HG03108 (cell line): ENCODE measurements at regions not wholly inside any gene's neighbourhood (a gene's known extent, or its start where the extent isn't known, plus 50 kb on each side); places are given as distances from the start of the nearest gene placed in this dataset.
"Not testable (repeated sequence)": the region's sequence is repeated elsewhere in the genome, so short reads cannot be mapped to it uniquely, and the experiment has no call there.

Experiments used
- ATAC-seq: cut with Tn5 transposase; IDR thresholded peaks from one replicate; pipeline ENCODE4 v1.9.1; 2021; ENCODE audit warnings: moderate library complexity; ENCODE audit not compliant: unreplicated experiment

DNA sequence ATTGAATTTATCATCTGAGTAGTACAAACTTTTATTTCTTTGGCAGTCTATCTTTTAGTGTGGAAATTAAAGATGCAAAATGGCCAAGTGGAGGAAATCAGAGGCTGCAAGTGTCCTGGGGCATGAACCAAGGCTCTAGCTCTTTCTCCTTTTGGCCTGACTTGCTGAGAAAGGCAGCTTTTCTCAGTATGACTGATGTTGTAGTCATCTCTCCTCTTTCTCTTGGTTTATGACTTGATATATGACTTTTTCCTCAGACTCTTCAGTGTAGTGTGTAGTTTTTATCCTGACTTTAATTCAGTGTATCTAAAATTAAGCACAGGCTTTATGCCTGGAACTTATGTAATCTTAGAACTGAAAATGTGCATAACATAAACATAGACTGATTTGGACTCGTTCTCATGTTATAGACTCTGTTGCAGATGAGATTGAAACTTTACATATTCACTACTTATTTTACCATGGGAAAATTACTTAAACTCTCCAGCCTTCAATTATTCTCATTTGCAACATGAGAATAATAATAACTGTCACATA, 65.7 kb downstream of the SLITRK5 start:
- no peak for ATAC-seq

DNA sequence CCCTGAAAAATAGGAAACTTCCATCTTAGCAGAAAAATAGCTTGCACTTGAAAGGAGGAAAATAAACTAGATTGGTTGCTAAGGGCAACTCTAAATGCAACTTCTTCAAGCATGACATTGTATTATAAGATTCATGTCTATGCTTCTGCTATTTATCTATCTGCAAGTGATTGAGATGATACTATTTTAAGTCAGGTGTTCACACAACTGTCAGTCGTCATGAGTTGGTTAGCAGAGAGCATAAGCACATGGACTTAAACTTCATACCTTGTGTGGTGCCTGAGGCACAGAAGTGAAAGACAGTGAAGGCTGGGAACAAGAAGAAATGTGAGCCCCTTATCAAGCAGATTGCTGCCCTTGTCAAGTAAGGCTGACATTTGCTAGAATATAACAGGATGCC, 82.9 kb downstream of the SLITRK5 start:
- no peak for ATAC-seq

DNA sequence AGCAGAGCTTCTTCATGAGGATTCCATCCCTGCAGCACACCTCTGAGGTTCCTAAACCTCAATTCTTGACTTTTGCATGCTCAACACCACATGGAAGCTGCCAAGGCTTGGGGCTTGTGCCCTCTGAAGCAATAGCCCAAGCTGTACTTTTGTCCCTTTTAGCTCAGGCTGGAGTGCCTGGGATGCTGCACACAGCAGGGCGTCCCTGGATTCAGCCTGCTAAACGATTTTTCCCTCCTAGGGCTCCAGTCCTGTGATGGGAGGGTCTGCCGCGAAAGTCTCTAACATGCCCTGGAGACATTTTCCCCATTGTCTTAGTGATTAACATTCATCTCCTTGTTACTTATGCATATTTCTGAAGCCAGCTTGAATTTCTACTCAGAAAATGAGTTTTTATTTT, 98.3 kb downstream of the SLITRK5 start:
- no peak for ATAC-seq

DNA sequence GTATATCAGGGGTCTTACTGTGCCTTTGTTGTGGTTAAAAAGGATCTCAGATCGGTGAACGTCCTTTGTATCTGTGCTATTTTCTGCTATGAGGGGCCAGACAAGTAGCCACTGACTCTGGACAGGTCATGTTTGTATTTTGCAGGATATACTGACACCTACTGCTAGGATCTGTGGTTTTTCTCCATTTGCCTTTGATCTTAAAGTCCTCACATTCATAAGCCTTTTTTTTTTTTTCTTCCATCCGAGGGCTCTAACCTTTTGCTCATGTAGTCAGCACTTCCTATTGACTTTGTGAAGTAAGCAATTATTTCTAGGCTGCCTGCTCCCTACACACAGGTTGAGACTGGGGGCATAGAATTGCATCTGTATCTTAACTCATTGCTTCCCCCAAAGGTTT, 106.2 kb downstream of the SLITRK5 start:
- ATAC-seq = no peak

DNA sequence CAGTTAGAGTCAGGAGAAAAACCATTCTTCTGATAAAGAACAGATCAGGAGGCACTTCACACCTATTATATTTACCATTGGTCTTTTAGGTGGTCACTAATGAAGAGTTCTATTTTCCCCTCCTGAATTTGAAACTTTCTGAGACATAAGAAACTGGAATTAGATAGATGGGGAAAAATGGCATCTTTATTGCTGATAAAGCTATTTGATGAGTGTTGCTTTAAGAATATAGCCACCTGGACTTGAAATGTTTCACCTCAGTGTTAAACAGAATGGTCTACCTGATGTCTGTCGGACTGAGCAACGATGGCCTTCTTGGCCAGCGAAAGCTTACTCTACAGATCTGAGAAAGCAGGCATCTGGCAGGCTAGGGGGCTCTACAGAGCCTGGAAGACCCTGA, 107.0 kb downstream of the SLITRK5 start:
- ATAC-seq = no peak

DNA sequence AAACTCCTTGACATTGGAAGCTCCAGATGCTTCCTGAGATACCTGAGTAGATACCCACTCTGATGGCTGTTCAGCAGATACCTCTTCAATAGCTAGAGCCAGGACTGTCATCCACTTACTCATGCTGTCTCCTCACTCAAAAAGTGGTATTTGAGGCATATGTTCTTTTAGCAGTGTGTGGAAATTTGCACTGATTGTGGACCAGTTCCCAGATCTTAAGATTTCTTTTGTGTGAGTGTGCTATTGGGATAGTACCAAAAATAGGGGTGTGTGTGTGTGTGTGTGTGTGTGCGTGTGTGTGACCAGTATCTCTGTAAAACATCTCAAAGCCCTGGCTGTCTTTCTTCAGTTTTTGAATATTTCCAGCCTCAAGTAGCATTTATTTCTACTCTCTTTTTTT, 108.3 kb downstream of the SLITRK5 start:
- ATAC-seq = no peak

DNA sequence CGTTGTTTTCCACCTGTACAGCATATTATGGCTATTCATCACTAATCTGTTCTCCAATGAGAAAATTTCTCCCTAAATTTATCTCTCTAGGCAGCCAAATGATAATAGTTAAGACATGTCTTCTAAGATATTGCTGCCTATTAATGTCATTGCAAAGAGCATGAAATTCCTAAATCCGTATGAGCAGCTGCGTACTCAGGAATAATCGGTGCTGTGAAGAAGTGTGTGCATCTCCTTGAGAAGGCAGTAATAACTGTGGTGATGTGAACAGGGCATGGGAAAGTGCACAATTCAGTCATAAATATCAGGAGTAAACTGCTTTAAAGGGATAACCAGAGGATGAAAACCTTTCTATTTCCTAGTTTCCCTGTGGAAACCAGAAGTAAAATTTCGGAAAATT, 112.2 kb downstream of the SLITRK5 start:
- no peak for ATAC-seq

DNA sequence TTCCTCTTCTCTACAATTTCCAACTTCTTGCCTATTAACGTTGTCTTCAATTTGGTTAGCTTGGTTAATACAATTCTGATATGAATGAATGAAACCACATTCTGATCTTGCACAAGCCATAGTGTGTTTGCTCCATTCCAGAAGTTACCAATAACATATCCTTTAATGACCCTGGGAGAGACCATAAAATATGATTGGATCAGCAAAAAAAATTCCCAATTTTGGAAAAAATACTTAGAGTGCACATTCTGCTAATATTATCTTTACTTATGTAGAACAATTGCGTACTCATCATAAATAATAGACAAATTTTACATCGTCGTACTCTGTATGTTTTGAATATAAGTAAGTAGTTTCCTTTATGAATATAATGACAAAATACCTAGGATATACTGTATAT, 117.2 kb downstream of the SLITRK5 start:
- ATAC-seq = no peak

DNA sequence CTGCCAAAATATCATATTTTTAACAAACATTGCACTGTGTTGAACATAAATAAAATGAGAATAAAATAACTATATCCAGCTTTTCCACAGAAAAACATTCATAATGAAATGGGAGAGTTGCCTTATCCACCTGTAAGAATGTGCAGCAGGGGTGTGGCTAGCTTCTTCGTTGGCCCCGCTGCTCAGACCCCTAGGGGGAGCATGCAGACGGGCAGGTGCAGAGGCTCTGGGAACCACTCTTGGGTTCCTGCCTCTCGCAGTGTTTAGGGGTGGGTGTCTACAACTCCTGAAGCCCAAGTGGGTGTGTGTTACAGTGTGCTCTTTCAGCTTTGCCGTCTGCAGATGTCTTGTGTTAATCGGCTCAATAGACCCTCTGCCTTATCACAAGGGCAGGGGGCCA, 121.7 kb downstream of the SLITRK5 start:
- no peak for ATAC-seq

DNA sequence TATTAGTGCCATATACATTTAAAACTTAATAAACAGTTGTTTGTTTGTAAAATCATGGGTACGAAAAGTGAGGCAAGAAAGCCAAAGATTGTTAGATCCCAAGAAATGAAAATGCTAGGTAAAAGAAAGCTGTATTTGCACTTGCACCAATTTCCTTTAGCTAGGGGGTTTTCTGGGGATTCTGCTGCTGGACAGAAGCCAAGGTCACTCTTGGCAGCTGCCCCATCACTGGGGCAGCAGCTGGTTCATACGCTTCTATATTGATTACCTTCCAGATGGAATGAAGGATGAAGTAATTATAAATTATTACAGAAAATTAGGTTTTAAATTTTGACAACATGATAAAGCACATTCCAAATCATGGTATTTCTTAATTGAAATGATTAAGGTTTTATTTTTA, 127.4 kb downstream of the SLITRK5 start:
- no peak for ATAC-seq

DNA sequence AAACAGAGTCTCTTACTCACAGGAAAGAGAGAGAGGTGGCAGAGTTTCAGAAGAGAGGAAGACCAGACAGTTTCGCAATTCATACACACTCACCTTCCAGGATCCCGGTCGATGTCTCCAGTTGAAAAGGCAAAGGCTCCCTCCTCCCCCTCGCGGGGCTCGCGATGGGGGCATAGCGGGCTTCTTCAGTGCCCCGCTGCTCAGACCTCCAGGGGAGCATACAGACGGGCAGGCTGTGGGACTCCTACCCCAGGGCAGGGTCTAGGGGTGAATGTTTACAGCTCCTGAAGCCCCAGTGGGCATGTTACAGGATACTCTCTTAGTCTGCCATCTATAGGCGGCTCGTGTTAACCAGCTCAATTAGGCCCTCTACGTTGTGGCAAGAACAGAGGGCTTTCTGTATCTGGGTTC, 139.2 kb downstream of the SLITRK5 start:
- ATAC-seq = no peak

DNA sequence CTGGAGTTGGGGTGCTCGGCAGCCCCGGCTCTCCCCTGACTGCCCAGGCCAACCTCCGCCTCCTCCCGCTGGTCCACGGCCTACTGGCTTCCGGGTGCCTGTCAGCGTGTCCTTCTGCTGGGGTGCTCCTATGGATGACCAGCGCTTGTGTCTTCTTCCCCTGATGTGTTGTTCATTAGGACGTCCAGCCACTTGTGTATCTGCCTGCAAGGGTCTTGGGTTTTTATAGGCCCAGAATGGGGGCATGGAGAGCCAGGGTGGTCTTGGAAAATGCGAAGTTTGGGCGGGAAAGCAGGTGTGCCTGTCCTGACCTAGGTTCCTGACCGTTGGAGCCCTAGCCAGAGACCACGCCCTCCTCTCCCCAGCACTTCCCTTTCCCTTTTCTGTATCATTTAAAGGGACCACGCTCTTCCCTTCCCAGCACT, 139.8 kb downstream of the SLITRK5 start:
- no peak for ATAC-seq

DNA sequence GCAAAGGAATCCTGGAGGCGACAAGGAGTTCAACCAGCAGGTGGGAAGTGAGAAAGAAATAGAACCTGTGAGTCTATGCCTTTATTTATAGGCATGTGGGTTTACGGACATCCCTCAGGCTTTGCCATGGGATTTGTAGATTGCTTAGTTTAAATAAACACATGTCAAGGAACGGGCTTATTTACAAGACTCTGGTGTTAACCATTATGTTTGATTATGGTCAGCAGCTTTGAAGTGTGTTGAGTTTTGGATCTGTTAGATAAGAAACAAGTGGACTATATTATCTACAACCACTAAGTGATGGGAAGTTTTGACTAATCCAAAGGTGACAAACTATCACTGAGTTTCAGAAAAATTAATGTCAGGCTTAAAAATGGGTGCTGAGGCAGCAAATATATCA, 143.2 kb downstream of the SLITRK5 start:
- ATAC-seq = no peak

DNA sequence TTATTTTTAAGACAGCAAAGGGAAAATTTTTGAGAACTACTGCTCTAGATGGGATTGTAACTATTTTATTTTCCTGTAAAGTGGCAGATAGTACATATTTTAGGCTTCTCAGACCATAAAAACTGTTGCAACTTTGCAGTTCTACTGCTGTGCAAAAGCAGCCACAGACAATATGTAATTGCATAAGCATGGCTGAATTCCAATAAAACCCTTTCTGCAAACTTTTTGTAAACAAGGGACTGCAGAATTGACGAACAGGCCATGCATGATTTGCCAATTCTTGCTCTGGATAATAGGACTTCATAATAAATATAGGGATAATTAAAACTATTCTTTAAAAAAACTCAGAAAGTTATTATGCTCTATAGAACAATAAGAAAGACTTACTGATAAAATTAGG, 149.1 kb downstream of the SLITRK5 start:
- ATAC-seq = no peak

DNA sequence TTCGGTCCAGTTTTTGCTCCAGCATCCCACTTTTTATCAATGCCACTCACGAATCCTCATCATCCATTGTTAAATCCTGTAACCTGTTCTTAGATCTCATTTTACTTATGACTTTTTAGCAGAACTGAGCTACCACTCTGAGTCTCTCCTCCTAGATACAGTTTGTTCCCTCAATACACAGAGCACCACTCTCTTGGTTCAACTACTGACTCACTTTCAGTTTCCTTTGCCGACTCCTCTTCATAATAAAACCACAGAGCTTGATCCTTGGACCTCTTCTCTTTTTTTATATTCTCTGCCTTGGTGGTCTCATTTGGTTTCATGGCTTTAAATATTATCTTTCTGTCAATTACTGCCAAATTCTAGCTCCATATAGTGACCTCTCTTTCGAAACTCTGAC, 150.3 kb downstream of the SLITRK5 start:
- ATAC-seq = no peak

DNA sequence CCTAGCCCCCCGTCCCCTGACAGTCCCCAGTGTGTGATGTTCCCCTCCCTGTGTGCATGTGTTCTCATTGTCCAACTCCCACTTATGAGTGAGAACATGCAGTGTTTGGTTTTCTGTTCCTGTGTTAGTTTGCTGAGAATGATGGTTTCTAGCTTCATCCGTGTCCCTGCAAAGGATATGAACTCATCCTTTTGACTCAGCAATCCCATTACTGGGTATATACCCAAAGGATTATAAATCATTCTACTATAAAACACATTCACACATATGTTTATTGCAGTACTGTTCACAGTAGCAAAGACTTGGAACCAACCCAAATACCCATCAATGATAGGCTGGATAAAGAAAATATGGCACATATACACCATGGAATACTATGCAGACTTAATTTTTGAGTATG, 155.1 kb downstream of the SLITRK5 start:
- not testable (repeated sequence) for ATAC-seq

DNA sequence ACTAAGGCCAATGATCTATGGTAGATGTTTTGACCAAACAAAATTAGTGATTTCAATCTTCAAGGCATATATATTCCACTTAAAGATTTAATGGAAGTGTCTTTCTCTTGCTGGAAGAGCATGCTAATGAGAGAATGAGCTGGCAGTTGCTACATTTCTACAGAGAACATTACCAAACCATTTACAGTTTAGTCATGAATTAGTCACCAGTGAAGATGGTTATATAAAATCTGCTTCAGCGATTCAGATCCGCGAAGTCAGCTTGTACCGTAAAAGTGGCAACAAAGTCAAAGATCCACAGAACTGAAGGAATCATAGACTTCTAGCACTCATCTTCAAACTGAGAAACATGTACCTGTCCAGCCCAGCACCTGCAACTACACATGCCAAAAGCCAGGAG, 156.3 kb downstream of the SLITRK5 start:
- no peak for ATAC-seq

DNA sequence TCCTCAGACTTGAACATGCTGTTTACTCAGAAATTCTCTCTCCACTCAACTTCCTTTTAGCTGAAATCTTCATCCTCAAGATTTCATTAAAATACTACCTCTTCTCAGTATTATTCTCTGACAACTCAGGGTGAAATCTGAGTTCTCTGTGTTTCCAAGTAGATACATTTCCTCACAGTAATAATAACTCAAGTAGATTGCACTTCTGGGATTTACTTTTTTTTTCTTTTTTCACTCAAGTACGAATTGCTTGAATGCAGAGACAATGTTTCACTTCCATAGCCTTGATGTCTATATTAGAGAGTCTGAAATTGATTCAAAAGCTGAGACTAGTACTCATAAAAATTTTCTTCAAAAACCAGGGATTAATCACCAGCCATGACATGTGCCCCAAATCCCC, 166.4 kb downstream of the SLITRK5 start:
- ATAC-seq = no peak

DNA sequence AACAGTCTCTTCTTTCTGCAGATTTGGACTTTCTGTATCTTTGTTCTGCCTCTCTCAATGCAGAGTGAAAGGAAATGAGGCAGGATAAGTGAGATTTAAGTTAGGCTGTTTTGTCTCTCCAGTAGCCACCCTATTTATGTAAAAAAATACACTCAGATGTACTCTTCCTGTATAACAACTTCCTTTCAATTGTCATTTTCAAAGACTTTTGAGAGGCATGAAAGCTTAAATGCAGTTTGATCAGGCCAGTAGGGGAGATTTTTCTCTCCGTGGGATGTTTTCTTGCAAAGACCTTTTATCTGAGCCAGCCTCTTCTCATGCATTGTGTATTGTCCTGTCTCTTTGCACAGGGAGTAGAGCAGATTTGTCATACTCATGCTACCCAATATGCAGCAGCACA, 166.8 kb downstream of the SLITRK5 start:
- no peak for ATAC-seq

DNA sequence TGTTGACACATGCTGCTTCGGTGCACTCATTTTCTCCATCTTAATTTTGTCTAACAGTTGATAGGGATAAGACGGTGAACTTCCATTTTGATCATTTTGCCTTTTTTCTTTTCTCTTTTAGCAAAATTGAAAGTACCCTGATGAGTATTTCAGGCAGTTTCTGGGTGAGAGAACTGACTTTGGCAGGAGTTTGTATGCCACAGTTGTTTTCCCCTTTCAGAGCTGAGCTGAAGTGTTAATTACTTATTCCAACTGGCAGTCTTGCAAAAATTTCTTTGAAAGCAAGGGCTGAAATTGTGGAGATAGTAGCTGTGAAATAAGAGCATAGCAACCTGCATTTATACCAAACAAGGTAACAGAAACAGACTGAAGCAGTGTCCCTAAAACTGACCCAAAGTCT, 180.2 kb downstream of the SLITRK5 start:
- ATAC-seq = no peak

DNA sequence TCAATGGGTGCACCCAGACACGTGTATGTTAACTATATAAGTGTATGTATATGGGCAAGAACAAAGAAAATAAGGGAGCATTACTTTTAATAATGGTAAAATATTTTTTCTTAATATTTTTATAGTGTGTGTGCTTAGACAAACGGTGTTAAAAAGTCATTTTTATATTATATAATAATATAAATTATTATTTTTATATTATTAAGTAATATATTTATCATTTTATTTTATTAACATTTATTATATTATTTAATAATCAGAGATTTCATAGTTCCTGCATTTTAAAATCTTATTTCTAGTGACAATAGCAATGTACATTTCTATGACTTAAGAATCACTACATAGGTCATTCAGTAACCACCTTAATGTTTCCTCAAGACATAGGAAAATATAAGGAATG, 184.4 kb downstream of the SLITRK5 start:
- no peak for ATAC-seq

DNA sequence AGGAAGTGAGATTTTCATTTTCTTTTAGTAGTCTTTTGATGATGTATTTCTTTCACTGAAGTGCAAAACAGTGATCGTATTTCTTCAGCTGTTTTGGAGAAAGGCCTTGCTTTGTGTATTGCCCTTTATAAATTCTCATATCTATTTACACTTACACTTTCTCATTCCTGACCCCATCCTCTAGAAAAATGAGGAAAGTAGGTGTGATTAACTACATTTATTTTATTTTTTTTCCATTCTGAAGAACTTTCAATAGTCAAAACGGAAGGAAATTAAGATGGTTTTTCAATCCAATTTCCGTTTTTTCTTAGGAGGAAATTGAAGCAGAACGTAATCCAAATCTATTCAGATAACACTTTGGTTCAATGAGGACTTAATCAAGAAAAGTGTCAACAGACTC, 188.1 kb downstream of the SLITRK5 start:
- ATAC-seq = no peak

DNA sequence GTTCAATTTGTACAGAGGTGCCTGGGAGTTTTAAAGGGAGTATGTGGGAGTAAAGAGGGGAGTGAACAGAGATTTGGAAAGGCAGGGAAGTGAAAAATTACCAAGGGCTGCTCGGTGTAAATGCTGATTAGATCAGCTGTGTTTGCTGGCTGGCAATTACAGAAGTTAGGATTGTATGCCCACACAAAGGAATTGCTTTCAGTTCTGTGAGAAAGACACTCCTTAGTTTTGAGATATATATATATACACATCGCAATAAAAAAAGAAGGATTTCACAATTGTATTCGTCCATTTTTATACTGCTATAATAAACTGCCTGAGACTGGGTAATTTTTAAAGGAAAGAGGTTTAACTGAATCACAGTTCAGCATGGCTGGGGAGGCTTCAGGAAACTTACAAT, 196.3 kb downstream of the SLITRK5 start:
- ATAC-seq = no peak

DNA sequence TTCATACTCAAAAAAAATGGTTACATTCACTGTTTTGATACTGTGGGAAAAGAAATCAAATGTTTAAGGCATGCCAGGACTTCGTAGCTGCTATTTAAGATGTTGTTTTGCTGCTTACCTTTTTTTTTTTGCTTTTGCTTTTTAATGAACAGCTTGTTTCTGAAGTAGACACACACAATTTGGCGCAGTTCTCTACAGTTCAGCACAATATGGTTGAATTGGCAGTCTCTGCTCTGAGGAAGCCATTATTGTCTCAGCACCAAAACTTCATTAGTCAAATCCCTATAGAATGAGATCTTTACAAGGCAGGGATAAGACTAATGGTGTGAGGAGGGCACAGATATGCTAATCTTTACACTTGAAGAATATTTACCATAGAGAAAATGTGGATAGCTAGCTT, 197.6 kb downstream of the SLITRK5 start:
- no peak for ATAC-seq
